HG03095 (cell line): ENCODE measurements at regions not wholly inside any gene's neighbourhood (a gene's known extent, or its start where the extent isn't known, plus 50 kb on each side); places are given as distances from the start of the nearest gene placed in this dataset.
"Not testable (repeated sequence)": the region's sequence is repeated elsewhere in the genome, so short reads cannot be mapped to it uniquely, and the experiment has no call there.

Source experiments
- ATAC-seq: cut with Tn5 transposase; IDR thresholded peaks from one replicate; pipeline ENCODE4 v1.9.1; 2021; ENCODE audit warnings: moderate library complexity; ENCODE audit not compliant: unreplicated experiment

- not testable (repeated sequence) for ATAC-seq
Measured at GRCh38 chr2:192682511-192682910, 487.8 kb upstream of the TMEFF2 start.

- no peak for ATAC-seq
Measured at GRCh38 chr2:192675681-192676080, 480.9 kb upstream of the TMEFF2 start.

GRCh38 chr2:192669505-192670091 lies 474.9 kb upstream of the TMEFF2 start:
- no peak for ATAC-seq

- ATAC-seq, result not testable (repeated sequence)
Measured at GRCh38 chr2:192660555-192660954, 465.8 kb upstream of the TMEFF2 start.

GRCh38 chr2:192657362-192657761 lies 462.6 kb upstream of the TMEFF2 start:
- ATAC-seq, result no peak

GRCh38 chr2:192655916-192656315 lies 461.2 kb upstream of the TMEFF2 start:
- no peak for ATAC-seq

- no peak for ATAC-seq
Measured at GRCh38 chr2:192645811-192646598, 451.3 kb upstream of the TMEFF2 start.

DNA sequence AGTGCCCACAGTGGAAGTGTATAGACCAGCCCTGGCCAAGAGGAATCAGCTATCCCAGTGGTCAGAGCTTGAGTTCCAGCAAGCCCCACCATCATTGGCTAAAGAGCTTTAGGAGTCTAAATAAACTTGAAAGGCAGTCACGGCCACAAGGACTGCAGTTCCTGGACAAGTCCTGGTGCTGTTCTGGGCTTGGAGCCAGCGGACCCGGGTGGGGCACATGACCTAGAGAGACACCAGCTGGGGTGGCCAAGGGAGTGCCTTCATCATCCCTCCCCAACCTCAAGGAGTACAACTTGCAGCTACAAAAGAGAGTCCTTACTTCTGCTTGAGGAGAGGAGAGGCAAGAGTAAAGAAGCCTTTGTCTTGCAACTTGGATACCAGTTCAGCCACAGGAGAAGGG lies 439.8 kb upstream of the TMEFF2 start:
- no peak for ATAC-seq

GRCh38 chr2:192628017-192628416 lies 433.3 kb upstream of the TMEFF2 start:
- no peak for ATAC-seq

DNA sequence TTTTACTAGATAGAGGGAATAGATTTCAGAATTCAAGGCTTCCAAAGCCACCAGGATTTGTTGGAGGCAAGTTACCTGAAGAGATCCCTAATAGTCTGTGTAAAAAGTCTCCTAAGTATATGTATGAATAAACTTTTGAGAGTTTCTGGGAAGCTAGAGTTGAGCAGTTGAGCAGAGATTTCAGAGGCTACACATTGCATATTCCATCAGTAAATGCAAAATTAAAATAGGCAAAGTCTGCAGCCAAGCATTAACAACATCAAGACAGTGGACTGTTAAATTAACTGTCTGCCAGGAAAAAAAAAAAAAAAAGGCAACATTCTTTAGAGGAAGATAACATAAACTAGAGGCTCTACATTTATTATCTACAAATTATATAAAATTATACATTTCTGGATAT lies 420.4 kb upstream of the TMEFF2 start:
- no peak for ATAC-seq

DNA sequence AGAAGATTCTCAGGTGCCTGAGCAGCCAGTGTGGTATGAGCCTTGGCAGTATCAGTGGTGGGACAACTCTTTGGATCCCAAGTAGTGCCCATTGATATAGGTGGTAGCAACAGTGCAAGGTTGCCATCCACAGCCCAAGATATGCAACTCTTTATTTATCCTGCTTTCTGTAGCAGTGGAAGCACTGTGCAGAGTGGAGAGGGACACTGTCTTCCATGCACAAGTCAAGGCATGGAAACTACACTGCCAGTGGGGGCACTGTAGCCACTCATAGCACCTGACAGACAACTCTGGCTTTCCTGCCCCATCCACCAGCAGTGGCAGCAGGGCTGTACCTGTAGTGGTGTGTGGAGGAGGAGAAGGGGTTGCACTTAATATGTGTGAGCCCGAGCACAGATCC lies 409.6 kb upstream of the TMEFF2 start:
- ATAC-seq, result no peak

DNA sequence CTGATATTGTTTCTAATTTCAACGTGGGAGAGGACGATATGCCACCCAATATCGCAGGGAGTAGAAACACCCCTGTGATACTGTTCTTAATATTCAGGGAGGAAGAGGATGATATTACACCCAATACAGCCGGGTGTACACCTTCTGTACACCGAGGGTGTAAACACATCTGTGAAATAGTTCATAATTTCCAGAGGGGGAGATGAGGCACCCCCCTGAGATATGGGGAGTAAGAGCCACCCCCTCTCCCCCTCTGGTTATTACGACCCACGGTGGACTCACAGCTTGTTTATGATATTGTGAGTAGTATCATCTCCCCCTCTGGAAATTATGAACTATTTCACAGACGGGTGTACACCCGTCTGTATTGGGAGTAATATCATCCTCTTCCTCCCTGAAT lies 403.9 kb upstream of the TMEFF2 start:
- not testable (repeated sequence) for ATAC-seq

- no peak for ATAC-seq
Measured at GRCh38 chr2:192593561-192593960, 398.8 kb upstream of the TMEFF2 start.

GRCh38 chr2:192591617-192592016 lies 396.9 kb upstream of the TMEFF2 start:
- ATAC-seq, result no peak

- ATAC-seq, result no peak
Measured at GRCh38 chr2:192585418-192585817, 390.7 kb upstream of the TMEFF2 start.

GRCh38 chr2:192584976-192585375 lies 390.2 kb upstream of the TMEFF2 start:
- no peak for ATAC-seq

DNA sequence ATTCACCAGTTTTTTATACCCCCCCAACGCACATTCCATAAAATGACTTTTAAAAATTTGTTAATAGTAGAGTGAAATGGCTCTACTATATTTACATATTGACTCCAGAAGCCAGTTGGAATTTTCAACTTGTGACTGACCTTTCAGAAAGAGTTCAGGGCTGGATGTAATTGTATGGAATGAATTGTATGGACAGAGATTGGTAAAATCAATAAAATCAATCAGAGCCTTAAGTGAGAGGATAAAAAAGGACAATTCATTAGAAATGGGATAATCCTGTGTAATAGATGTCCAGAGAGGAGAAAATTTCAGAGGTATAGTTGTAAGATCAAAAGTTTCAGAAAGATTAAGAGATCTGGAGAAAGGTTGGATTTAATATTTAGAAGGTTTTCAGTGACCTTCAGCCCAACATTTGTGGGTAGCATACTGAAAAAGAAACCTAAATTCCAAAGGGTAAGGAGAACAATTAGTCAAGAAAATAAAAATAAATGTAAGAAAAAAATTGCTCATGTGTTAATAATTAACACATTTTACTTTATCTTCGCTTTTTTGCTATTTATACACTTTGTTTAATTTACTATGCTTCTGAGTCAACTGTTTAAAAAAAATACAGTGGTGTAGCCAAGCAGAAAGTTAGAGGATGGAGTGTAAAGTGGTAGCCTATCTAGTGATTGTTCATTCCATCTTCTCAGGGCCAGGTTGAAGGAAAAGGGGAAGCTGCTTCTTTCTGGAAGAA lies 385.4 kb upstream of the TMEFF2 start:
- no peak for ATAC-seq

- no peak for ATAC-seq
Measured at GRCh38 chr2:192578780-192579179, 384.0 kb upstream of the TMEFF2 start.

DNA sequence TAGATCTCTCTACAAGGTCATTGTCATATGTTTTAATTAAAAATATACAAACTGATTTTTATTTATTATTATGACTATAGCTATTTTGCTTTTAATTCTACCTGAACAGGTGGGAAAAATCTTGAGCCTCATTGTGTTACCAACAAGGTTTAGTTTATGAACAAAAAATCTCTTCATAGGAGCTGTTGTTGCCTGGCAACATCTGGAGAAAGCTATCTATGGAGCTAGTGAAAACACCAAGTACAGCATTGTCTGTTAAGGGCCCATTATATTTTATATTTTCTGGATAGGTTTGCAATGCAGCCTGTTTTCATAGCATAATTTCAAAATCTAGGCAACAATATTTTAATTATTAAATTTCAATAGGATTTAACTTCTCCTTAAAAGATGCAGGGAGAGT lies 383.0 kb upstream of the TMEFF2 start:
- ATAC-seq, result no peak

DNA sequence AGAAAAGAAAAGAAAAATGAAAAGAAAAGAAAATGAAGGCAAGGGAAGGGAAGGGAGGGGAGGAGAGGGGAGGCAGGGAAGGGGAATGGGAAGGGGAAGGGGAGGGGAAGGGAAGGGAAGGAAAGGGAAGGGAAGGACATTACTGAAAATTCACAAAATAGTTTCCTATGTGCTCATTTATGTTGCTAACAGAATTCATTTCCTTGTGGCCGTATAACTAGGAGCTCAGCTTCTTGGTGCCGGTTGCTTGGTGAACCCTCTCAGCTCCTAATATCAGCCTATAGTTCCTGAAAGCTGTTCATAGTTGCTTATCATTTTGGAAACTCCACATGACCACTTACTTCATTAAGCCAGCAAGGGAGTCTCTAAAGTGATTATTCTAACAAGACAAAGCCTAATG lies 379.8 kb upstream of the TMEFF2 start:
- no peak for ATAC-seq

- ATAC-seq, result no peak
Measured at GRCh38 chr2:192571636-192572035, 376.9 kb upstream of the TMEFF2 start.

- no peak for ATAC-seq
Measured at GRCh38 chr2:192570788-192571187, 376.1 kb upstream of the TMEFF2 start.
